SIG-M5 (cell line): ENCODE measurements at regions not wholly inside any gene's neighbourhood (a gene's known extent, or its start where the extent isn't known, plus 50 kb on each side); places are given as distances from the start of the nearest gene placed in this dataset.
"Not testable (repeated sequence)": the region's sequence is repeated elsewhere in the genome, so short reads cannot be mapped to it uniquely, and the experiment has no call there.

Source experiments
- DNase-seq: peaks from one replicate; lab custom pipeline; 2025; lab: John Stamatoyannopoulos, UW

GRCh38 chr3:89747541-89748278, 640.3 kb downstream of the EPHA3 start:
- not testable (repeated sequence) for DNase-seq

GRCh38 chr3:89762405-89762804, 655.0 kb downstream of the EPHA3 start:
- no peak for DNase-seq

- no peak for DNase-seq
Measured at GRCh38 chr3:89783341-89783927, 676.0 kb downstream of the EPHA3 start.

GRCh38 chr3:89787485-89787884, 680.1 kb downstream of the EPHA3 start:
- no peak for DNase-seq

GRCh38 chr3:89787979-89788378, 680.6 kb downstream of the EPHA3 start:
- no peak for DNase-seq

- no peak for DNase-seq
Measured at GRCh38 chr3:89795506-89795905, 688.1 kb downstream of the EPHA3 start.

- DNase-seq: no peak
Measured at GRCh38 chr3:89802881-89803280, 695.5 kb downstream of the EPHA3 start.

- no peak for DNase-seq
Measured at GRCh38 chr3:89803711-89804110, 696.3 kb downstream of the EPHA3 start.

GRCh38 chr3:89806166-89806565, 698.7 kb downstream of the EPHA3 start:
- no peak for DNase-seq

- no peak for DNase-seq
Measured at GRCh38 chr3:89808680-89809197, 701.3 kb downstream of the EPHA3 start.

- no peak for DNase-seq
Measured at GRCh38 chr3:89813500-89813899, 706.1 kb downstream of the EPHA3 start.

GRCh38 chr3:89841041-89841440, 733.6 kb downstream of the EPHA3 start:
- no peak for DNase-seq

- no peak for DNase-seq
Measured at GRCh38 chr3:89845053-89845452, 737.6 kb downstream of the EPHA3 start.

- DNase-seq: no peak
Measured at GRCh38 chr3:89847955-89848354, 740.5 kb downstream of the EPHA3 start.

- no peak for DNase-seq
Measured at GRCh38 chr3:89851974-89852621, 744.7 kb downstream of the EPHA3 start.

- no peak for DNase-seq
Measured at GRCh38 chr3:89859757-89860156, 752.3 kb downstream of the EPHA3 start.

GRCh38 chr3:89867286-89867685, 759.9 kb downstream of the EPHA3 start:
- DNase-seq: no peak

- DNase-seq: no peak
Measured at GRCh38 chr3:89876116-89876515, 768.7 kb downstream of the EPHA3 start.

GRCh38 chr3:89877230-89877629, 769.8 kb downstream of the EPHA3 start:
- DNase-seq: no peak

- no peak for DNase-seq
Measured at GRCh38 chr3:89889386-89889785, 782.0 kb downstream of the EPHA3 start.

- no peak for DNase-seq
Measured at GRCh38 chr3:89908711-89909213, 801.3 kb downstream of the EPHA3 start.

- DNase-seq: no peak
Measured at GRCh38 chr3:89912031-89912430, 804.6 kb downstream of the EPHA3 start.
